GM10266 (cell line): ENCODE measurements at regions not wholly inside any gene's neighbourhood (a gene's known extent, or its start where the extent isn't known, plus 50 kb on each side); places are given as distances from the start of the nearest gene placed in this dataset.

ENCODE experiments used
- DNase-seq: peaks from one replicate; pipeline ENCODE4 v3.0.0; 2012; ENCODE audit errors: extremely low spot score
- CTCF ChIP-seq: IDR thresholded peaks from 2 replicates; pipeline ENCODE4 v1.5.1; 2012; ENCODE audit warnings: mild to moderate bottlenecking, low read depth; ENCODE audit not compliant: control insufficient read depth, insufficient read depth; ENCODE audit errors: missing control alignments

- TF ChIP-seq CTCF: no peak
Observed at GRCh38 chr12:84554199-84554723, 358.3 kb downstream of the SLC6A15 start.

GRCh38 chr12:84553331-84554117 is 359.1 kb downstream of the SLC6A15 start:
- DNase-seq: no peak
- TF ChIP-seq CTCF: no peak

More at GRCh38 chr12:84554199-84554723, 358.3 kb downstream of the SLC6A15 start:
- DNase-seq: no peak

GRCh38 chr12:84551373-84551772 is 361.2 kb downstream of the SLC6A15 start:
- DNase-seq: no peak
- no peak for TF ChIP-seq CTCF

- no peak for TF ChIP-seq CTCF
- no peak for DNase-seq
Observed at GRCh38 chr12:84550518-84550917, 362.1 kb downstream of the SLC6A15 start.

- DNase-seq: no peak
- no peak for TF ChIP-seq CTCF
Observed at GRCh38 chr12:84542289-84542688, 370.3 kb downstream of the SLC6A15 start.

- DNase-seq: no peak
- TF ChIP-seq CTCF: no peak
Observed at GRCh38 chr12:84537666-84538065, 374.9 kb downstream of the SLC6A15 start.

GRCh38 chr12:84512751-84513150 is 399.8 kb downstream of the SLC6A15 start:
- DNase-seq: no peak
- TF ChIP-seq CTCF: no peak
